ENCODE measurements at regions not wholly inside any gene's neighbourhood (a gene's known extent, or its start where the extent isn't known, plus 50 kb on each side); places are given as distances from the start of the nearest gene placed in this dataset.

DNA sequence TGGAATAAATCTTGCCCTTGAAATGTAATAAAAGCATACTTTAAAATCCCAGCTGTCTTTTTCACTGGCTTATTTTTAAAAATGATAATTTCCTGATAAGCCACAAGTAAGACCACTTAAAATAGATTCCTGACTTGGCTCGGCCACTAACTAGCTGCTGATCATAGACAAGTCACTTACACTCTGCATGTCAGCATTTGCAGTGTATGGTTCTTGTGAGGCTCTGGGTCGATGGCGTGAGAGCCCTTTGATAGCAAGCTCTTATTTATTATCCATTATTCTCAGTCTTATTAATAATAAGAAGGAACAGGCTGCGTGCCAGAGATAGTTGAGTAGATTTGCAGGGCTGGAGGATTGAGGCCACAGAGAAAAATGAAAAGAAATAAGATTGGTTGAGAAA lies 110.7 kb upstream of the IL12B start:
- TF ChIP-seq, protein P1, sequence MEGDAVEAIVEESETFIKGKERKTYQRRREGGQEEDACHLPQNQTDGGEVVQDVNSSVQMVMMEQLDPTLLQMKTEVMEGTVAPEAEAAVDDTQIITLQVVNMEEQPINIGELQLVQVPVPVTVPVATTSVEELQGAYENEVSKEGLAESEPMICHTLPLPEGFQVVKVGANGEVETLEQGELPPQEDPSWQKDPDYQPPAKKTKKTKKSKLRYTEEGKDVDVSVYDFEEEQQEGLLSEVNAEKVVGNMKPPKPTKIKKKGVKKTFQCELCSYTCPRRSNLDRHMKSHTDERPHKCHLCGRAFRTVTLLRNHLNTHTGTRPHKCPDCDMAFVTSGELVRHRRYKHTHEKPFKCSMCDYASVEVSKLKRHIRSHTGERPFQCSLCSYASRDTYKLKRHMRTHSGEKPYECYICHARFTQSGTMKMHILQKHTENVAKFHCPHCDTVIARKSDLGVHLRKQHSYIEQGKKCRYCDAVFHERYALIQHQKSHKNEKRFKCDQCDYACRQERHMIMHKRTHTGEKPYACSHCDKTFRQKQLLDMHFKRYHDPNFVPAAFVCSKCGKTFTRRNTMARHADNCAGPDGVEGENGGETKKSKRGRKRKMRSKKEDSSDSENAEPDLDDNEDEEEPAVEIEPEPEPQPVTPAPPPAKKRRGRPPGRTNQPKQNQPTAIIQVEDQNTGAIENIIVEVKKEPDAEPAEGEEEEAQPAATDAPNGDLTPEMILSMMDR (IDR thresholded peaks at IDR 0.05; ENCODE audit: insufficient read depth, low read depth, low read length), result no peak
- no peak for DNase-seq (ENCODE audit: low read depth)

DNA sequence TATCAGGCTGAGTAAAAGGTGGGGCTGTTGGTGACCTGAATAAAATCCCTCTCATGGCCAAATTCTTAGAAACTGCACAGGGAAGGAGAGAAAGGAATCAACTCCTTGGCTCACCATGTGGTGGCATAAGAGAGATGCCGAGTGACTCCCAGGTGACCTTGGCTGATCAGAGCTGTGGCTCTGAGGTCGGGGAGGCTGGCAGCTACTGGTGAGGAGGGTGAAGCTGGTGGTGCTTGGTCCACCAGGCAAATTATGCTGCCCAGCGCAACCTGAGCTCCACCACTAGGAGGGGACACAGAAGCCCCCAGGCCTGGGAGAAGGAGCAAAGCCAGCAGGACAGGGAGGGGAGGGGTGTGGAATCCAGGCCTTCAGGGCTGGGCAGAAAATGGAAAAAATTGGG lies 111.2 kb upstream of the IL12B start:
- TF ChIP-seq, protein P1 (IDR thresholded peaks at IDR 0.05; ENCODE audit: insufficient read depth, low read depth, low read length), result peak; percentile 10
- DNase-seq (ENCODE audit: low read depth), result no peak

More for the DNA sequence above, 110.7 kb upstream of the IL12B start:
- no peak overlapping the region for H3K4me3 ChIP-seq (ENCODE audit: low read depth, low read length)

DNA sequence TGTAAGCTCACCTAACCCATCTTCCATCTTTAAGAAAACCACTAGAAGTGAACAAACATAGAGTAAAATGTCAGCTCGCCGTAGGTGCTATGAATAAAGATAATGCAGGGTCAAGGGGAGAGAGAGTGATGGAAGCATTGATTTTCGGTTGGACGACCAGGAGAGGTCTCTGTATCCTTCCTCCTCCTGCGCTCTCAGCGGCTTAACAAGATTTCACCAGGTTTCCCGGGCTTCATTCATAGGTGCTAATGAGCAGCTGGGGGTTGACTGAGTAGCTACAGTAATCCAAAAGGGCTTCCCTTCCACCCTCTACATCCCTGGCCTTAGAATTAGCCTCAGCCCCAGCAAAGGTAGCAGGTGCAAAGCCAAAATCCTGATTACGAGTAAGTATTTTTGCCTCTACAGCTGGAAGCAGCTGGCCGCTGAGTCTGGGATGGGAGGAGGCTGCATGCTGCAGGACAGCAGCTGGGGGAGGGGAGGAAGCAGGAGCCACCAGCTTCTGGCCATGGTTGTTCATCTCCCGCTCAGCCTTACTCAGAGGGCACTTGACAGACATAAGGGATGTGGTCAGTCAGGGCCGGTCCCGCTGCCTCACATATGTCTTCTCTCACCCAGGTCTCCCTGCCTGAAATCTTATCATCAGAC lies 112.0 kb upstream of the IL12B start:
- no peak overlapping the region for H3K4me3 ChIP-seq (ENCODE audit: low read depth, low read length)
- no peak for DNase-seq (ENCODE audit: low read depth)
- TF ChIP-seq, protein P1 (IDR thresholded peaks at IDR 0.05; ENCODE audit: insufficient read depth, low read depth, low read length), result no peak

More for the DNA sequence above, 111.2 kb upstream of the IL12B start:
- no peak overlapping the region for H3K4me3 ChIP-seq (ENCODE audit: low read depth, low read length)

GRCh38 chr5:159444441-159445082 lies 114.3 kb upstream of the IL12B start:
- TF ChIP-seq, protein P1 (IDR thresholded peaks at IDR 0.05; ENCODE audit: insufficient read depth, low read depth, low read length), result peak; percentile 59
- H3K4me3 ChIP-seq (ENCODE audit: low read depth, low read length), result no peak overlapping the region
- peak; percentile 69 for DNase-seq (ENCODE audit: low read depth)

DNA sequence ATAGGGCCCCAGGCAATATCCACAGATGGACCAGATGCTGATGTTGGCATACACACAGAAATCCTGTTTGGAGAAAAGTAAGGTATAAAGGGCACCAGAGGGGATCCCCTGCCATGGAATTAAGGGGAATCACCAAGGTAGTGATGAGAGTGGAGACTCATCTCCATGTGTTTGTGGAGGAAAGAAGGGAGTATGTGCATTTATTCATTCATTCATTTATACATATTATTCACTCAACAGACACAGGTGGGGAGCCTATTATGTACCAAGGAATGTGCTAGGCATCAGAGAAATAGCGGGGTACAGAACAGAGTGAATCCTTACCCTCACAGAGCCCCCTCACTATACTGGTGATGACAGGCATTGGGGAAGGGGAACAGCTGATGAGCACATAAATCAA lies 116.8 kb upstream of the IL12B start:
- TF ChIP-seq, protein P1 (IDR thresholded peaks at IDR 0.05; ENCODE audit: insufficient read depth, low read depth, low read length), result no peak

DNA sequence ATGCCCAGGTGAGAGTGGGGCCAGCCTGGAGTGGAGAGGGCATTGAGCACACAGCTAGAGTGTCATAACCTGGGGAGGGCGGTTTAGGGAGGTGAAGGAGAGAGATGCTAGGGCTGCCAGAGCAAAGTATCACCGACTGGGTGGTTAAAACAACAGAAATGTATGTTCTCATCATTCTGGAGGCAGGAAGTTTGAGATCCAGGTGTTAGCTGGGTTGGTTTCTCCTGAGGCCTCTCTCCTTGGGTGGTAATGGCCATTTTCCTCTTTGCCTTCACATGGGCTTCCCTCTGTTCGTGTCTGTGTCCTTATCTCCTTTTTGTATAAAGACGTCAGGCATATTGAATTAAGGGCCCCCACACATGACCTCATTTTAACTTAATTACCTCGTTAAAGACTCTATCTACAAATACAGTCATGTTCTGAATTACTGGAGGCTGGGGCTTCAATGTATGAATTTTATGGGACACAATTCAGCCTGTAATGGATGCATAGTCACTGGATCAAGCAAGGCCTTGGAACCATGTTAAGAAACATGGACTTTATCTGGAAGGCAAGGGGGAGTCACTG lies 118.6 kb upstream of the IL12B start:
- no peak overlapping the region for H3K4me3 ChIP-seq (ENCODE audit: low read depth, low read length)
- no peak for DNase-seq (ENCODE audit: low read depth)
- TF ChIP-seq, protein P1 (IDR thresholded peaks at IDR 0.05; ENCODE audit: insufficient read depth, low read depth, low read length), result no peak

More for the DNA sequence above, 116.8 kb upstream of the IL12B start:
- no peak overlapping the region for H3K4me3 ChIP-seq (ENCODE audit: low read depth, low read length)
- no peak for DNase-seq (ENCODE audit: low read depth)

All from fibroblast of villous mesenchyme (primary cell).